ENCODE measurements at regions not wholly inside any gene's neighbourhood (a gene's known extent, or its start where the extent isn't known, plus 50 kb on each side); places are given as distances from the start of the nearest gene placed in this dataset.

DNA sequence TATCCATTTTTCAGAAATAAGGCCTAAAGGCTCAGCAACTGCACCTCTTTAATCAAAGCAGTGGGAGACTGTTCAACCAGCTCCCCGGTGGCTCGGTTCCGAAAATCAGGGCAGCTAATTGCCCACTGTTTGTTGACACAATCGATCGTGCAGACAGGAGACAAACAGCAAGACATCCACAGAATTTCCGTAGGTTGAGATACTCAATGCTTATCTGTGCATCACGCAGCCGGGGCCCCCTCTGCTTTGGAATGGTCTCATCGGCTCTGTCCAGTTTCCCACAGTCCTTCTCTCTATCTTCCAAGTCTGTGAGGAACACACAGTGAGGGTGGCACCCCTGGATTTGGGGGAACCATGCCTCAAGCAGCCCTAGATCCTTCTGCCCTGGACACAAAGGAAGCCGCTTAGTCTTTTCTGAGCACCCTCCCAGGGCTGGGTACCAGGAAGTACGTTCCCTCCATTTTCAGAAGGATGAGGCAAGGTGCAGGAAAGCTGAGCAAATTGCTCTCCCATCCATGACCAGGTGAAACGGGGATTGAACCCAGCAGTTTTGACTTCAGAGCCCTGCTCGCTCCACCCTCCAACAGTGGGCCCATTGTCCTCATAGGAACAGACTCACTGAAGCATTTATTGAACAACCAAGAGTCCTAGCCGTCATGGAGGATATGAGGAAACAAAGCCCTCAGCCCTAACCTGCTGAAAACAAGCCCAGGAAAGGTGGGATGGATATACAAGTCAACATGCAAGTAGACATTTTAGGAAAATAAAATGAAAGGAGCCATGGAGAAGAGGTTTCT, 70.7 kb downstream of the C16orf95 start:
- DNase-seq, result no peak

- no peak for DNase-seq
Measured at GRCh38 chr16:87248714-87249113, 68.5 kb downstream of the C16orf95 start.

DNA sequence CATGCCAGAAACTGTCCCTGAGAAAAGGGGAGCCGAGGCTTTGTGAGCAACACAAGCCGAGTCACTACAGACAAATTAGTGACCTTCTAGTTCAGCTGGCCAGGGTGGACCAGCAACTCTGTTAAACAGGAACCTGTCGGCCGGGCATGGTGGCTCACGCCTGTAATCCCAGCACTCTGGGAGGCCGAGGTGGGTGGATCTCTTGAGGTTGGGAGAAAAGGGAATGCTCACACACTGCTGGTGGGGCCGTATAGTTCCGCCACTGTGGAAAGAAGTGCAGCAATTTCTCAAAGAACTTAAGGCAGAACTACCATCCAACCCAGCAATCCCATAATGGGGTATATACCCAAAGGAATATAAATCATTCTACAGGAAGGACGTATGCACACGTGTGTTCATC, 67.8 kb downstream of the C16orf95 start:
- no peak for DNase-seq

DNA sequence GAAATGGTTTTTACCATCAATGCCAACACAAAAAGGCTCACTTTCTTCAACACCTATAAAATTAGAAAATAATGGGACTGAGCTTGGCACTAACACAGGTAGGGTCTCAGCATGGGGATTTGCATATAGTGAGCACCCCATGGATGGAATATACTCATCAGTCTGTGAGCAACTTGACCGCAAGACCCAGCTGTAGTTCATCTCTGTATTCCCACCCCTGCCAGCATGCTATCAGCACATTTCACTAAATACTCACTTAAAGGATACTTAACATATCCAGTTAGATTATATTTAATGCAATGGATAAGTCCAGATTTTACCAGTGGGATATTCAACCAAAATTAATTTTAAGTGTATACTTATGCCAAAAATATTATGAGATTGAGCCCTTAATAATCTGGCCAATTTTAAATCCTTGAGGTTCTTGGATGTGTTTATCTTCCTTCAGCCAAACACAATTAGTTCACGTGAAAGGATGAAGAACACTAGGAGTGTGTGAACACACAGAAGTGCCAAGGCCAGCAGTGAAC, 66.7 kb downstream of the C16orf95 start:
- no peak for DNase-seq

DNA sequence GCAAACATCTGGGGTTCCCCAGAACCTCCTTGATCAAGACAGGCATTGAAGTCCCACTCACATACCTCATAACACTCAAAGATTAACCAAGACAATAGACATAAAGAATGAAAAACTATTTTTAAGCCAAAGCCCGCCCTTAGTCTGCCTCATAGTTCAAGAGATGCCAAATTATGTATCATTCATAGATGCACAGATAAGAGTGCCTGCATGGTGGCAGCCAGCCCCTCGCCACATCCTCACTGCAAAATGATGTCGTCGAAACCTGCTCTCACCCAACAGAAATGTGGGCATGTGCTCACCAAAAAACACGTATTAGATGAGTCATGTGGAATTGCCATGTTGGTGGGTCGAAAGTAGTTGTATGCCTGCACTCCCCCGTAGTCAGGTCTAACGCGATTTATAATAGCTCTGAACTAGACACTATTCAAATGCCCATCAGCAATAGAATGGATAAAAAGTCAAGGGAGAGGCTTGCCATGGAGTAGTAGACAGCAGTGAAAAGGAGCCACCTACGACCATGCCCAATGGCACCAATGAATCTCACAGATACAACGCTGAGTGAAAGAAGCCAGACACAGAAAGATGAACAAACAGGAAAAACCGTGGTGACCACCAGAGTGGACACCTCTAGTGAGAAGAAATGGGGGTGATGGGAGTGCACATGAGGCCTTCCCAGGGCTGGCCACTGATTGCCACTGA, 64.8 kb downstream of the C16orf95 start:
- DNase-seq, result no peak

All from DMS53 (cell line).